ENCODE measurements at regions not wholly inside any gene's neighbourhood (a gene's known extent, or its start where the extent isn't known, plus 50 kb on each side); places are given as distances from the start of the nearest gene placed in this dataset.

GRCh38 chr10:61844116-61844822 lies 57.2 kb upstream of the ARID5B start:
- Histone ChIP-seq H3K4me1 (ENCODE audit: insufficient read depth, low read length, poor library complexity, severe bottlenecking) (peaks cover 56% of the 10 kb centered on the region), H3F3A (ENCODE audit: low read depth) (no peaks in the 10 kb centered on the region), H2AFZ (ENCODE audit: low read length) (no peak overlapping the region), H3K36me3 (ENCODE audit: insufficient read depth, low read length) (no peaks in the 10 kb centered on the region), H3K4me2 (ENCODE audit: low read depth, low read length, poor library complexity, severe bottlenecking) (no peak overlapping the region), H3K9ac (ENCODE audit: low read depth, low read length, poor library complexity, severe bottlenecking) (no peak overlapping the region), H3K9me3 (ENCODE audit: insufficient read depth, low read depth, low read length) (no peaks in the 10 kb centered on the region), H4K20me1 (ENCODE audit: insufficient read depth, low read length, poor library complexity, severe bottlenecking) (no peaks in the 10 kb centered on the region), H3K27me3 (ENCODE audit: insufficient read depth, low read length, poor library complexity, severe bottlenecking) (no peaks in the 10 kb centered on the region), H3K79me2 (ENCODE audit: insufficient read depth, low read length) (no peaks in the 10 kb centered on the region), H3K9me2 (replicated peaks; ENCODE audit: low read depth, low read length) (no peaks in the 10 kb centered on the region), H3K4me3 (ENCODE audit: low read length, poor library complexity, severe bottlenecking) (no peak overlapping the region)
- no peak for TF ChIP-seq EZH2phosphoT487 (IDR thresholded peaks at IDR 0.05; ENCODE audit: borderline replicate concordance)
- TF ChIP-seq, protein P1, sequence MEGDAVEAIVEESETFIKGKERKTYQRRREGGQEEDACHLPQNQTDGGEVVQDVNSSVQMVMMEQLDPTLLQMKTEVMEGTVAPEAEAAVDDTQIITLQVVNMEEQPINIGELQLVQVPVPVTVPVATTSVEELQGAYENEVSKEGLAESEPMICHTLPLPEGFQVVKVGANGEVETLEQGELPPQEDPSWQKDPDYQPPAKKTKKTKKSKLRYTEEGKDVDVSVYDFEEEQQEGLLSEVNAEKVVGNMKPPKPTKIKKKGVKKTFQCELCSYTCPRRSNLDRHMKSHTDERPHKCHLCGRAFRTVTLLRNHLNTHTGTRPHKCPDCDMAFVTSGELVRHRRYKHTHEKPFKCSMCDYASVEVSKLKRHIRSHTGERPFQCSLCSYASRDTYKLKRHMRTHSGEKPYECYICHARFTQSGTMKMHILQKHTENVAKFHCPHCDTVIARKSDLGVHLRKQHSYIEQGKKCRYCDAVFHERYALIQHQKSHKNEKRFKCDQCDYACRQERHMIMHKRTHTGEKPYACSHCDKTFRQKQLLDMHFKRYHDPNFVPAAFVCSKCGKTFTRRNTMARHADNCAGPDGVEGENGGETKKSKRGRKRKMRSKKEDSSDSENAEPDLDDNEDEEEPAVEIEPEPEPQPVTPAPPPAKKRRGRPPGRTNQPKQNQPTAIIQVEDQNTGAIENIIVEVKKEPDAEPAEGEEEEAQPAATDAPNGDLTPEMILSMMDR (conservative IDR thresholded peaks at IDR 0.05; ENCODE audit: low read length): no peak

DNA sequence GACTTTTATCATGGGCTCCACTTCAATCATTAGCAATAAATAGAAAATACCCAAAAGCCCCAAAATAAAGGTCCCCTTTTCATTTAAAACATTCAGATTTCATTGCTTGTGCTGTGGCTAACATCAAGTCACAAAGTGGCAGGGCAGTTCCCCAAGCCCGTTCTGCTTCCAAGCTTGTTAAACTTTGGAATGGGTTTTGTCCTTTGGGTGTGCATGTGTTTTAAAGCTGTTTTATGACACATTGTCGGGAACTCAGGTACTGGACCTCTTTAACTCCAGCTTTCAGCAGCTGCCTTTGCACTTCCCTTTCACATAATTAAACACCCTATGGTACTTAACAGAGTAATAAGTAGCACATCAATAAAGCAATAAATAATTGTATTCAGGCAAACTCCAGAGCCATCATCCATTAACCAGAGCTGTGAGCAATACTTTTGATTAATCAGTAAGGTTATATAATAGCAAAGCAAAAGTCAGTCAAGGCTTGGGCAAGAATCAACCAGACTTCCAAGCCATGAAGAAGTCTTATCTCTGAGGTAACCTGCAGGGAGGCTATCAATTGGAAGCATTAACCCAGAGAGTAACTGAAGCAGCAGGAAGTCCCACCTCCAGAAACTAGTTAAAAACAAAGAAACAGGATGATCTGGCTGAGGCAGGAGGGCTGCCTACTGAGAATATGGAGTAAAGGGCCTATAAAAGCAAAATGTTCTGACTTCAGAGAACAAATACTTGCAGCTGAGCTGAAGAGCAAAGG lies 56.1 kb upstream of the ARID5B start:
- Histone ChIP-seq H3F3A (ENCODE audit: low read depth) (no peaks in the 10 kb centered on the region), H3K9me3 (ENCODE audit: insufficient read depth, low read depth, low read length) (no peaks in the 10 kb centered on the region), H2AFZ (ENCODE audit: low read length) (peak overlapping the region; percentile 50), H3K4me1 (ENCODE audit: insufficient read depth, low read length, poor library complexity, severe bottlenecking) (peaks cover 51% of the 10 kb centered on the region), H3K4me2 (ENCODE audit: low read depth, low read length, poor library complexity, severe bottlenecking) (no peak overlapping the region), H3K9ac (ENCODE audit: low read depth, low read length, poor library complexity, severe bottlenecking) (no peak overlapping the region), H3K36me3 (ENCODE audit: insufficient read depth, low read length) (no peaks in the 10 kb centered on the region), H3K27me3 (ENCODE audit: insufficient read depth, low read length, poor library complexity, severe bottlenecking) (no peaks in the 10 kb centered on the region), H3K9me2 (replicated peaks; ENCODE audit: low read depth, low read length) (no peaks in the 10 kb centered on the region), H3K79me2 (ENCODE audit: insufficient read depth, low read length) (no peaks in the 10 kb centered on the region), H3K4me3 (ENCODE audit: low read length, poor library complexity, severe bottlenecking) (no peak overlapping the region), H4K20me1 (ENCODE audit: insufficient read depth, low read length, poor library complexity, severe bottlenecking) (no peaks in the 10 kb centered on the region)
- TF ChIP-seq EZH2phosphoT487 (IDR thresholded peaks at IDR 0.05; ENCODE audit: borderline replicate concordance): no peak

DNA sequence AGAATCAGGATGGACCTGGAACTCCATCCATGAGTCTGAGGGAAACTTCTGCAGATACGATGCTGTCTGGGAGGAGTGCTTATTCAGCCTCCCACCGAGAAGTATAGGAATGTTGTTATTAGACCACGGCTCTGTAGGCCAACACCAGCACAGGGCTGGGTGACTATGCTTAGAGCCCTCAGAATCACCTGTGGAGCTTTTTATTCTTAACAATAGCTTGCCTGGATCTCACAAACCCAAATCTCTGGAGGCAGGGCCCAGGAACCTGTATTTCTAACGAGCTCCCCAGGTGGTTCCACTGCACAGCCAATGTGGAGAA lies 55.6 kb upstream of the ARID5B start:
- TF ChIP-seq, protein P1 (conservative IDR thresholded peaks at IDR 0.05; ENCODE audit: low read length): no peak
- TF ChIP-seq EZH2phosphoT487 (IDR thresholded peaks at IDR 0.05; ENCODE audit: borderline replicate concordance): no peak

More for the DNA sequence above, 55.6 kb upstream of the ARID5B start:
- Histone ChIP-seq H3F3A (ENCODE audit: low read depth) (no peaks in the 10 kb centered on the region), H3K9me2 (replicated peaks; ENCODE audit: low read depth, low read length) (no peaks in the 10 kb centered on the region), H3K36me3 (ENCODE audit: insufficient read depth, low read length) (no peaks in the 10 kb centered on the region), H3K79me2 (ENCODE audit: insufficient read depth, low read length) (no peaks in the 10 kb centered on the region), H3K9me3 (ENCODE audit: insufficient read depth, low read depth, low read length) (no peaks in the 10 kb centered on the region), H4K20me1 (ENCODE audit: insufficient read depth, low read length, poor library complexity, severe bottlenecking) (no peaks in the 10 kb centered on the region), H2AFZ (ENCODE audit: low read length) (peak overlapping the region; percentile 50), H3K4me1 (ENCODE audit: insufficient read depth, low read length, poor library complexity, severe bottlenecking) (peaks cover 52% of the 10 kb centered on the region), H3K27me3 (ENCODE audit: insufficient read depth, low read length, poor library complexity, severe bottlenecking) (no peaks in the 10 kb centered on the region), H3K4me2 (ENCODE audit: low read depth, low read length, poor library complexity, severe bottlenecking) (no peak overlapping the region), H3K9ac (ENCODE audit: low read depth, low read length, poor library complexity, severe bottlenecking) (no peak overlapping the region), H3K4me3 (ENCODE audit: low read length, poor library complexity, severe bottlenecking) (no peak overlapping the region)
